Stomach (tissue), 4 donors: ENCODE measurements at regions not wholly inside any gene's neighbourhood (a gene's known extent, or its start where the extent isn't known, plus 50 kb on each side); places are given as distances from the start of the nearest gene placed in this dataset.

Source experiments
- POLR2A ChIP-seq, 4 donors: fragments of 450-650 bp; IDR thresholded peaks; one replicate each; pipeline ENCODE4 v1.6.1; 2016; ENCODE audit warnings: antibody characterized with exemption in 4 of 4, control low read depth in 2 of 4, mild to moderate bottlenecking in 1 of 4, moderate library complexity in 1 of 4
- POLR2AphosphoS5 ChIP-seq, 3 donors: sonication (generic); formaldehyde crosslinking; IDR thresholded peaks; one replicate each; pipeline ENCODE4 v1.6.1; 2016; ENCODE audit warnings: antibody characterized with exemption in 3 of 3
- TF ChIP-seq, protein P1 (sequence below), 7 experiments: fragments of 450-650 bp in 4 of 7; fragments of 200-600 bp in 3 of 7; sonication (generic) in 3 of 7; IDR thresholded peaks; one replicate each; pipeline ENCODE4 v1.5.1; 2016 to 2019; ENCODE audit warnings: antibody characterized with exemption in 7 of 7, control low read depth in 2 of 7, mild to moderate bottlenecking in 1 of 7

DNA sequence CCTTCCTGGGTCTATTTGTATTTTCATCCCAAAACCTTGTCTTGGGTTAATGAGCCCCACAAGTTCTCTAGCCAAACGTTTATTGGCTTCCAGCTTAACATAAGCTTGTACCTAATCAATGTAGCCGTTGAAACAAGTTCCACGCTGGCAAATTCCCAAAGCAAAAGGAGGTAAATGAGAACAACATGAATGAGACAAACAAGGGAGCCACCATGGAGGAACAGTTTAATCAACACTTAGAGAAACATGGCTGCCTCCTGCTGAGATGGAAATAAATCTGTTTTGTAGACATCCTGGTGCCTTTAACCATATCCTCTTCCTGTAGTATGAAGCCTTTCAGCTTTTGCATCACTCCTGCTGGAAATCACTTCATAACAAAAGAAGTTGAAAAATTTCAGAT, 166.6 kb upstream of the NFIB start:
- TF ChIP-seq, protein P1, sequence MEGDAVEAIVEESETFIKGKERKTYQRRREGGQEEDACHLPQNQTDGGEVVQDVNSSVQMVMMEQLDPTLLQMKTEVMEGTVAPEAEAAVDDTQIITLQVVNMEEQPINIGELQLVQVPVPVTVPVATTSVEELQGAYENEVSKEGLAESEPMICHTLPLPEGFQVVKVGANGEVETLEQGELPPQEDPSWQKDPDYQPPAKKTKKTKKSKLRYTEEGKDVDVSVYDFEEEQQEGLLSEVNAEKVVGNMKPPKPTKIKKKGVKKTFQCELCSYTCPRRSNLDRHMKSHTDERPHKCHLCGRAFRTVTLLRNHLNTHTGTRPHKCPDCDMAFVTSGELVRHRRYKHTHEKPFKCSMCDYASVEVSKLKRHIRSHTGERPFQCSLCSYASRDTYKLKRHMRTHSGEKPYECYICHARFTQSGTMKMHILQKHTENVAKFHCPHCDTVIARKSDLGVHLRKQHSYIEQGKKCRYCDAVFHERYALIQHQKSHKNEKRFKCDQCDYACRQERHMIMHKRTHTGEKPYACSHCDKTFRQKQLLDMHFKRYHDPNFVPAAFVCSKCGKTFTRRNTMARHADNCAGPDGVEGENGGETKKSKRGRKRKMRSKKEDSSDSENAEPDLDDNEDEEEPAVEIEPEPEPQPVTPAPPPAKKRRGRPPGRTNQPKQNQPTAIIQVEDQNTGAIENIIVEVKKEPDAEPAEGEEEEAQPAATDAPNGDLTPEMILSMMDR (IDR thresholded peaks at IDR 0.05): no peak
- TF ChIP-seq POLR2A (IDR thresholded peaks at IDR 0.05) (no peak), POLR2AphosphoS5 (IDR thresholded peaks at IDR 0.05) (no peak)
